ENCODE measurements at regions not wholly inside any gene's neighbourhood (a gene's known extent, or its start where the extent isn't known, plus 50 kb on each side); places are given as distances from the start of the nearest gene placed in this dataset.

DNA sequence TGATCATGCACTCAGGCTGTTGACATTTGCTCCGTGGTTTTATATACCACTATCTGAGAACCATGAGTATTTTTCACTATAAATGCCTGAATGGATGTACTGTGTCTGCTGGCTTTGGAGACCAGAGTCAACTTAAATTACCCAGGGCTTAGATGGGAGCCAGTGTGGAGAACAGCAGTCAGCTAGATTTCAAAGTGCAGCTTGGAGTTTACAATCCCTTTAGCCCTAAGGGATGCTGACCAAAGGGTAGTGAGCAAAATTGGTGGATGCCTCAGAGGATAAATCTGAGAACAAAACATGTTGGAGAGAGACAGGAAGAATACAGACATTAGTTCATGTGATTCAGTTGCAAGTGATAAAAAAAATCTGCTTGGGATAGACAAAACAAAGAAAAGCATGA, 327.5 kb downstream of the C11orf87 start (continued):
- TF ChIP-seq, protein P1, sequence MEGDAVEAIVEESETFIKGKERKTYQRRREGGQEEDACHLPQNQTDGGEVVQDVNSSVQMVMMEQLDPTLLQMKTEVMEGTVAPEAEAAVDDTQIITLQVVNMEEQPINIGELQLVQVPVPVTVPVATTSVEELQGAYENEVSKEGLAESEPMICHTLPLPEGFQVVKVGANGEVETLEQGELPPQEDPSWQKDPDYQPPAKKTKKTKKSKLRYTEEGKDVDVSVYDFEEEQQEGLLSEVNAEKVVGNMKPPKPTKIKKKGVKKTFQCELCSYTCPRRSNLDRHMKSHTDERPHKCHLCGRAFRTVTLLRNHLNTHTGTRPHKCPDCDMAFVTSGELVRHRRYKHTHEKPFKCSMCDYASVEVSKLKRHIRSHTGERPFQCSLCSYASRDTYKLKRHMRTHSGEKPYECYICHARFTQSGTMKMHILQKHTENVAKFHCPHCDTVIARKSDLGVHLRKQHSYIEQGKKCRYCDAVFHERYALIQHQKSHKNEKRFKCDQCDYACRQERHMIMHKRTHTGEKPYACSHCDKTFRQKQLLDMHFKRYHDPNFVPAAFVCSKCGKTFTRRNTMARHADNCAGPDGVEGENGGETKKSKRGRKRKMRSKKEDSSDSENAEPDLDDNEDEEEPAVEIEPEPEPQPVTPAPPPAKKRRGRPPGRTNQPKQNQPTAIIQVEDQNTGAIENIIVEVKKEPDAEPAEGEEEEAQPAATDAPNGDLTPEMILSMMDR (IDR thresholded peaks at IDR 0.05 in 2 of 3, conservative IDR thresholded peaks at IDR 0.05 in 1 of 3; ENCODE audit: control insufficient read depth in 2 of 3, extremely low read depth in 1 of 3, insufficient read depth in 1 of 3, low read depth in 3 of 3, low read length in 3 of 3): no peak
- TF ChIP-seq TARDBP (IDR thresholded peaks at IDR 0.05; ENCODE audit: borderline replicate concordance) (no peak), NFYA (IDR thresholded peaks at IDR 0.05; ENCODE audit: borderline replicate concordance, low read depth, low read length) (no peak), SUPT20H (IDR thresholded peaks at IDR 0.05; ENCODE audit: borderline replicate concordance, control insufficient read depth, low read depth, low read length) (no peak), ZBTB4 (CRISPR knock-in tag; IDR thresholded peaks at IDR 0.05) (no peak), HDAC6 (IDR thresholded peaks at IDR 0.05; ENCODE audit: unreplicated experiment) (no peak), CEBPZ (IDR thresholded peaks at IDR 0.05; ENCODE audit: low read depth, low read length) (no peak), RUNX3 (IDR thresholded peaks at IDR 0.05; ENCODE audit: low read length) (no peak)
